ENCODE measurements at regions not wholly inside any gene's neighbourhood (a gene's known extent, or its start where the extent isn't known, plus 50 kb on each side); places are given as distances from the start of the nearest gene placed in this dataset.

GRCh38 chr5:118554981-118555380, 433.4 kb downstream of the DTWD2 start:
- TF ChIP-seq, protein P1, sequence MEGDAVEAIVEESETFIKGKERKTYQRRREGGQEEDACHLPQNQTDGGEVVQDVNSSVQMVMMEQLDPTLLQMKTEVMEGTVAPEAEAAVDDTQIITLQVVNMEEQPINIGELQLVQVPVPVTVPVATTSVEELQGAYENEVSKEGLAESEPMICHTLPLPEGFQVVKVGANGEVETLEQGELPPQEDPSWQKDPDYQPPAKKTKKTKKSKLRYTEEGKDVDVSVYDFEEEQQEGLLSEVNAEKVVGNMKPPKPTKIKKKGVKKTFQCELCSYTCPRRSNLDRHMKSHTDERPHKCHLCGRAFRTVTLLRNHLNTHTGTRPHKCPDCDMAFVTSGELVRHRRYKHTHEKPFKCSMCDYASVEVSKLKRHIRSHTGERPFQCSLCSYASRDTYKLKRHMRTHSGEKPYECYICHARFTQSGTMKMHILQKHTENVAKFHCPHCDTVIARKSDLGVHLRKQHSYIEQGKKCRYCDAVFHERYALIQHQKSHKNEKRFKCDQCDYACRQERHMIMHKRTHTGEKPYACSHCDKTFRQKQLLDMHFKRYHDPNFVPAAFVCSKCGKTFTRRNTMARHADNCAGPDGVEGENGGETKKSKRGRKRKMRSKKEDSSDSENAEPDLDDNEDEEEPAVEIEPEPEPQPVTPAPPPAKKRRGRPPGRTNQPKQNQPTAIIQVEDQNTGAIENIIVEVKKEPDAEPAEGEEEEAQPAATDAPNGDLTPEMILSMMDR (optimal IDR thresholded peaks at IDR 0.05 in 1 of 3, IDR thresholded peaks at IDR 0.05 in 1 of 3, conservative IDR thresholded peaks at IDR 0.05 in 1 of 3; ENCODE audit: extremely low read depth in 1 of 3, insufficient read depth in 2 of 3, low read length in 3 of 3): no peak
- no peak for TF ChIP-seq EZH2 (IDR thresholded peaks at IDR 0.05; ENCODE audit: low read length)

Measured in keratinocyte (primary cell).